Activated naive CD4-positive, alpha-beta T cell treated with anti-CD3 and anti-CD28 coated beads, Interleukin-2, amount 10 ng/mL, durations not matched to agents 7 days and 5 days (primary cell): ENCODE measurements at regions not wholly inside any gene's neighbourhood (a gene's known extent, or its start where the extent isn't known, plus 50 kb on each side); places are given as distances from the start of the nearest gene placed in this dataset.

ENCODE experiments used
- CTCF ChIA-PET: fragments of 350-600 bp; sonication (Branson Sonifier 250); formaldehyde crosslinking; loops from one replicate; lab custom pipeline; 2021; ENCODE audit warnings: antibody characterized with exemption; lab: Charles Lee
- DNase-seq: peaks from one replicate; pipeline ENCODE4 v3.0.0-alpha.2; 2020
- H3K27ac Mint-ChIP-seq: one replicate; pipeline ENCODE4 v1.8.0; 2021; ENCODE audit warnings: mild to moderate bottlenecking, moderate library complexity, mixed read lengths
- H3K27me3 Mint-ChIP-seq: one replicate; pipeline ENCODE4 v1.8.0; 2021; ENCODE audit warnings: mild to moderate bottlenecking, mixed read lengths
- H3K36me3 Mint-ChIP-seq: one replicate; pipeline ENCODE4 v1.8.0; 2021; ENCODE audit warnings: mixed read lengths
- H3K4me1 Mint-ChIP-seq: one replicate; pipeline ENCODE4 v1.8.0; 2021; ENCODE audit warnings: mixed read lengths
- H3K4me3 Mint-ChIP-seq: one replicate; pipeline ENCODE4 v1.8.0; 2021; ENCODE audit warnings: mild to moderate bottlenecking, moderate library complexity, mixed read lengths
- H3K9me3 Mint-ChIP-seq: one replicate; pipeline ENCODE4 v1.8.0; 2021; ENCODE audit warnings: mixed read lengths

DNA sequence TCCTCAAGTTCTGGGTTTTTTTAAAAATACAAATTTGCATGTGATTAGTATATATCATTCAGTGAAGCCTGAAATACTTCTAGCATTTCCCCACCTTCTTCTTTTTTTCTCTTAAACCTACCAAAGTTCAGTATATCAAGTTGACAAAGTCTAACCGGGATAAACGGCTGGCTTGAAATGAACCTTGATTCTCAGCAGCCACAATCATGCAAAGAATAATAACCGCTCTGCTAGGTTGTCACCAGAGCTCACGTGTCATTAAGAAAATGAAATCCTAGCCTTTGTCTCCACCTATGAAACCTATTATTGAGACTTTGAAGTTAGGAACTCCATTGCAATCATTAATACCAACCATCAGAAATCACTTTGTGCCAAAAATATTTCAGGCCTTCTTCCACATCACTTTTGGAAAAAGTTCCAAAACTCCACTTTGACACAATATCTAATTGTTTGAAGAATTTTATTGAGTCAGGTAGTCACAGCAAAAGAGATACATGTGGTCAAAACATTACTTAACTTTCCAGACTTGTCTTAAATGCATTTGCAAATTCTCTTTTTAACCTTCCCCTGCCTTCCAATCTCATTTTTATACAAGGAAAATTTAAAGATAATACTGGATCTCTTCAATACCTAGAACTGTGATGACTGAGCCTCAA is 285.6 kb upstream of the ACVR2A start:
- no peak for DNase-seq
- no peak overlapping the region for H3K4me3 Mint-ChIP-seq
- peak overlapping the region; percentile 55 for H3K27ac Mint-ChIP-seq
- H3K9me3 Mint-ChIP-seq, result peaks cover 3% of the 10 kb centered on the region
- peaks cover 12% of the 10 kb centered on the region for H3K27me3 Mint-ChIP-seq
- peaks cover 7% of the 10 kb centered on the region for H3K4me1 Mint-ChIP-seq
- peaks cover 1% of the 10 kb centered on the region for H3K36me3 Mint-ChIP-seq
- CTCF ChIA-PET, result no interaction called here

DNA sequence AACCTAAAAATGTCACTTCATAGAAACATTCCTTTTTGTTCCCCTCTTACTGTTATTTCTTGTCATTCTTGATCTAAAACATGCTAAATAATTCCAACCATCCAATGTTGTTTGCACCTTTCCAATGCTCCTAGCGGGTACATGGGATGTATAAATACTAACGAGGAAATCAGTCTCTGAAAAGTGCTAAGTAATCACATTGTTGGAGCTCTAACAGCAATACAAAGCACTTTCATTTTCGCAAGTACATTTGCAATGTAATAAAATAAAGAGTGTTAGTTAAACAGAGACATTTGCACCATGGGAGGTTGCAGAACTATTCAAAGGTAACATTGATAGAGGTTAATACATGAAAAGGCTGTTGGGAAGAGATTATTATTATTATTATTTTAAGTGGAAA is 286.2 kb upstream of the ACVR2A start:
- H3K4me1 Mint-ChIP-seq, result peaks cover 7% of the 10 kb centered on the region
- no peak overlapping the region for H3K27ac Mint-ChIP-seq
- peaks cover 3% of the 10 kb centered on the region for H3K9me3 Mint-ChIP-seq
- peaks cover 1% of the 10 kb centered on the region for H3K36me3 Mint-ChIP-seq
- no peak for DNase-seq
- H3K4me3 Mint-ChIP-seq, result no peak overlapping the region
- H3K27me3 Mint-ChIP-seq, result peaks cover 12% of the 10 kb centered on the region
- CTCF ChIA-PET, result no interaction called here

DNA sequence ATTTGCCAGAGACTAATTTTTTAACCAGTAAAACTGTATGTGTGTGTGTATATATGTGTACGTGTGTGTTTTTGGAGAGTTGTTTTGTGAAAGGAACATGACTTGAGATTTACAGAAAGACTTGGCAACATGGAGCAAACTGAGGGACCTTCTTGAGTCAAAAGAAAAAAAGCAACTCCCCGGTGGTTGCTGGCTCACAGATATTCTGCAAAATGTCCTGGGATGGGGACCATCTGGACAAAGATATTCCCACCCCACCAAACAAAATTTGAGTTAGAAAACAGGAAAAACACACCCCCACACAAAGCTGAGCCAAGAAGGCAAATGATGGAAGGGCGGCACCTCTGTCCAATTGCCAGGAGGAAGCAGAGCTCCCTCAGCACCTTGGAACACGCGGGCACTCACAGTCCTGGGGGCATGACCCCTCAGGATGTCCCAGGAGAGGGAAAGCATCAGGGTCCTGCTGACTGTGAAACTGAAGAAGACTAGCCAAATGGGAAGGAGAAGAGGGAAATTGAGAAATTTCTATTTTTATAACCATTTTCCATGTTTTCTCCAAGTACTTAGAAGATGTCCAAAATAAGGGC is 290.2 kb upstream of the ACVR2A start:
- H3K4me1 Mint-ChIP-seq, result peaks cover 7% of the 10 kb centered on the region
- no peak for DNase-seq
- H3K9me3 Mint-ChIP-seq, result peaks cover 4% of the 10 kb centered on the region
- peaks cover 3% of the 10 kb centered on the region for H3K36me3 Mint-ChIP-seq
- H3K27me3 Mint-ChIP-seq, result peaks cover 12% of the 10 kb centered on the region
- CTCF ChIA-PET, result no interaction called here
- H3K4me3 Mint-ChIP-seq, result no peak overlapping the region
- H3K27ac Mint-ChIP-seq, result no peak overlapping the region

DNA sequence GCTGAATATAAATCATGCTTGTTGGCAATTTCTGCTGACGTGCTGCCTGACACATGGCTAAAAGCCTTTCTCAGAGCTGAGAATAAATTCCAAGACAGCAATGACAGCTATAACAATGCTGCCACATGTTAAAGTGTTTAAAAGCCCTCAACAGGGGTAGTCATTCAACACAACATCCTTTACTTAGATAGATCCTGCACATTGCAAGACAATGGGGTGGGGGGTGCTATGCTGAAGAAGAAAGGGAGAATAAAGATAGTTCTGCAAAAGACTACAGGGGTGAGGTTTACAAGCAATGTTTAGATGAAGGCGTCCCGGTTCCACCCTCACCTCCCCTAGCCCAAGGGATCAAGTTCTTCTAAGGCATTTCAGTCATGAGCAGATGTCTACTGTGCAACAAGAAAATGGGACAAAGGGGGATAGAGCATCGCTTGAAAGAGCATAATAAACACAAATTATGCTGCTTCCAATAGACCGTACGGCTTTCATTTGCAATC is 291.0 kb upstream of the ACVR2A start:
- Mint-ChIP-seq H3K9me3 (peaks cover 4% of the 10 kb centered on the region), H3K27ac (no peak overlapping the region), H3K4me3 (no peak overlapping the region), H3K36me3 (peaks cover 3% of the 10 kb centered on the region), H3K27me3 (peaks cover 12% of the 10 kb centered on the region), H3K4me1 (peaks cover 7% of the 10 kb centered on the region)
- no peak for DNase-seq
- CTCF ChIA-PET, result no interaction called here

DNA sequence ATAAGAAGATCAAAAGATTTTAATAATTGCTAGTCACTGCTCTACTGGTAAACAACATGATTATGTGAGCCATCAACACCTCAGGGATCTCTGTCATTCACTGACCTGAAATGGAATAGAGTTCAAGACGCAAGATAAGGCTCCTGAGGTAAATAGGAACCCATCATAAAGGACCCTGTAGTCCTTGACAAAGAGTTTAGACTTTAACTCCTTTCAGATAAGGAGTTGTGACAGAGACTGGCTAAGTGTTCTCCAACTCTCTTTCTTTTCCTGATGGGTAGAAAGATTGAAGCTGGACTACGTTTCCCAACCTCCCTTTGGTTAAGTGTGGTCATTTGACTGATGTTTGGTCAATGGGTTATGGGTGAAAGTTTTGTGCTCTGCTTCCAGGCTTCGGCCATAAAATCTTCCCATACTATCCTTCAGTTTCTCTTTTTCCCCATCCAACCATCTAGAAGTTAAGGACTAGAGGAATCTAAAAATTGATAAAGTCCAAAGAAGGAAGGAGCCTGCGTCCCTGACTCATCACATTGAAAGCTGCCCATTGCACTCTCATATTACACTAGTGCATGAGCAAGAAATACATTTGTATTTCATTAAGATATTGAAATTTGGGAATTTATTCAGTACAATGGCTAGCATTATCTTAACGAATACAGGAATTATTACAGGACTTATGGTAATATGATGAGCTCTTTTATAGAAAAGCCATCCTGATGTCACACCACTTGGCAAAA is 293.7 kb upstream of the ACVR2A start:
- Mint-ChIP-seq H3K4me1 (peaks cover 19% of the 10 kb centered on the region), H3K27me3 (peaks cover 8% of the 10 kb centered on the region), H3K9me3 (peaks cover 2% of the 10 kb centered on the region), H3K27ac (no peak overlapping the region), H3K36me3 (peaks cover 1% of the 10 kb centered on the region), H3K4me3 (no peak overlapping the region)
- CTCF ChIA-PET, result no interaction called here
- DNase-seq, result no peak

DNA sequence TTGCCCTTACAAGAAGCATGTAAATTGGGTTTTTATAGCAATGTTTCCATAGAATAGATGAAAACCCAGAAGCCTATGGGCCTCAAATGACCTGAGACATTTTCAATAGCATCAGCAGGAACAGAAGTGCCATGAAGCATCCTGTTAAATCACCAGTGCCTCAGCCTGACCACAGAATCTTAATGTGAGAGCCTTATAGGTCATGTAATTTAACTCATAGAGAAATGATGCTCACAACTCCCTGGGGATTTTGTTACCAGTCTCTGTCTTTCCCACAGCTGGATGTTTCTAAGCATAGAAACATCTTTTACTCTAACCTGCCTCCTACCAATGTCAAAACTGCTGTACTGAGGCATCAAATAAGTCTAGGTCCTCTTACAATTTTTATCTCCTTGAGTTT is 295.8 kb upstream of the ACVR2A start:
- H3K27ac Mint-ChIP-seq, result no peak overlapping the region

DNA sequence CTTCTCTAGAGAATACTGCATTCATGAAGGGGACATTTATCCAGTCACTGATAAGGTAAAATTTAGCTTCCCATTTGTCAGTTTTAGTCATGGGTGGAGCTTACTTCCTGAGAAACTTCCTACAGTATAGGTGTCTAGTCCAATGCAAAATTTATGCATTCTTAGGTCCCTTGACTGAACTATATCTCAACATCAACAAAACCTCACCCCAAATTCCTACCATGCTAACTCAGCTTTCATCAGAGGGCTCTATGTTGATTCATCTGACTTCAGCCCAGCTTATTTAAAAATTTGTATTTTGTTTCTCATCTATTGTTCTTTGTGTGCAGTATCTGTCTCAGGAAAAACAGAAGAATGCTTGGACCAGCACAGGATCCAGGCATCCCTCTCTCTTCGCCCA is 296.4 kb upstream of the ACVR2A start:
- DNase-seq, result no peak
- Mint-ChIP-seq H3K36me3 (peaks cover 5% of the 10 kb centered on the region), H3K4me3 (no peak overlapping the region), H3K9me3 (peaks cover 5% of the 10 kb centered on the region), H3K27ac (no peak overlapping the region), H3K27me3 (no peaks in the 10 kb centered on the region), H3K4me1 (peaks cover 33% of the 10 kb centered on the region)
- CTCF ChIA-PET, result no interaction called here

More for the DNA sequence above, 295.8 kb upstream of the ACVR2A start:
- H3K9me3 Mint-ChIP-seq, result peaks cover 5% of the 10 kb centered on the region
- DNase-seq, result no peak
- H3K4me1 Mint-ChIP-seq, result peaks cover 33% of the 10 kb centered on the region
- H3K36me3 Mint-ChIP-seq, result peaks cover 5% of the 10 kb centered on the region
- H3K27me3 Mint-ChIP-seq, result no peaks in the 10 kb centered on the region
- CTCF ChIA-PET, result no interaction called here
- no peak overlapping the region for H3K4me3 Mint-ChIP-seq

DNA sequence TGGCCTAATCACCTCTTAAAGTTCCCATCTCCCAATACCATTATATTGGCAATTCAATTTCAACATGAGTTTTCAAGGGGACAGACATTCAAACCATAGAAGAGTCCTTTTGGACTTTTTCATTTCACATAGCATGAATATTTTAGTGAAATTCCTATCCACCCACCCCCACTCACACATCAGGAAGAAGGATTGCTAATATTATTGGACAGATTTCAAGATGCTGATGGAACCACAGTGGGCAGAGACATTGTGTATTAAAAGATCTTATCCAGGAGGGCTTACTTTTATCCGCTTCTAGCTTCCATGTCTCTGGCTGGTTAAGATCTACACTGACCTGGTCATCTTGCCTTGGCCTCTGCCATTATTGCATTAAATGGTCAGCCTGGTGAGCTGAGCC is 297.4 kb upstream of the ACVR2A start:
- no peak for DNase-seq
- CTCF ChIA-PET, result no interaction called here
- no peaks in the 10 kb centered on the region for H3K27me3 Mint-ChIP-seq
- H3K27ac Mint-ChIP-seq, result no peak overlapping the region
- peaks cover 8% of the 10 kb centered on the region for H3K9me3 Mint-ChIP-seq
- no peak overlapping the region for H3K4me3 Mint-ChIP-seq
- H3K36me3 Mint-ChIP-seq, result peaks cover 4% of the 10 kb centered on the region
- H3K4me1 Mint-ChIP-seq, result peaks cover 33% of the 10 kb centered on the region

DNA sequence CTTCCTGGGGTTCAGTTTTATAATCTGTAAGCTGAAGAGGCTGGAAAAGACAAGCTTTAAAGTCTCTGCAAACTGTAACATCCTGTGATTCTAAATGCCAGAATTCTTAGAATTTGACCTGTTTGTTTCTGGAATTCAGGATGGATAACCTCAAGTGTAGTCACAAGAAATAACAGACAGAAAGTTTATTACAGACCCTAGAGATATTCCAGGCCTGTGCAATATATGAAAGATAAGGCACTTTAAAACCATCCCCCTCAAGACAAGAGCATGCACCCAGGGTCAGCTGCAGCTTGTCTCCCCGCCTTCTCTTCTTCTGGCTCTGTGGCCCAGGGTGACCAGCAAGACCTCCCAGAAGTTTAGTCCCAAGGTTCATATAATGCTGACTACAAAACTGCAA is 298.7 kb upstream of the ACVR2A start:
- CTCF ChIA-PET, result no interaction called here
- Mint-ChIP-seq H3K27me3 (no peaks in the 10 kb centered on the region), H3K4me3 (no peak overlapping the region), H3K9me3 (peaks cover 9% of the 10 kb centered on the region), H3K27ac (no peak overlapping the region), H3K36me3 (peaks cover 4% of the 10 kb centered on the region), H3K4me1 (peaks cover 38% of the 10 kb centered on the region)
- DNase-seq, result no peak

DNA sequence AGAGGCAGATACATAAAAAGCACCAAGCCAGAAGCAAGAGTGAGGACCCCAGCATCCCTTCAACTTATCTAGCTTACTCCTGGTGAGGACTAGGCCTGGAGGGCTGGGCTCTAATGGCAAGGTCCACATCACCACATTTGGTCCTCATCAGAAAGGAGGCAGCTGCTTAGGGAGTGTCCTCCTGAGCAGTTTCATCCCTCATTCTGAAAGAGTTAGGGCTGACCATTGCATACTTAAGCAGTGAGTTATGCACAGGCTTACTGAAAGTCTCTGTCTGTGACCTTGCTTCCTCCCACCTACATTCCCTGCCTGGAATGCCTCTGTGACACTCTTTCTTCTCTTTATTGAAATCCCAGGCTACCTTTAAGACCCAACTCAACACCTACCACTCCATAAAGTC is 301.8 kb upstream of the ACVR2A start:
- DNase-seq, result no peak
- peaks cover 4% of the 10 kb centered on the region for H3K36me3 Mint-ChIP-seq
- H3K4me3 Mint-ChIP-seq, result no peak overlapping the region
- H3K9me3 Mint-ChIP-seq, result peaks cover 8% of the 10 kb centered on the region
- H3K4me1 Mint-ChIP-seq, result peaks cover 31% of the 10 kb centered on the region
- peak overlapping the region; percentile 50 for H3K27ac Mint-ChIP-seq
- CTCF ChIA-PET, result no interaction called here
- no peaks in the 10 kb centered on the region for H3K27me3 Mint-ChIP-seq

DNA sequence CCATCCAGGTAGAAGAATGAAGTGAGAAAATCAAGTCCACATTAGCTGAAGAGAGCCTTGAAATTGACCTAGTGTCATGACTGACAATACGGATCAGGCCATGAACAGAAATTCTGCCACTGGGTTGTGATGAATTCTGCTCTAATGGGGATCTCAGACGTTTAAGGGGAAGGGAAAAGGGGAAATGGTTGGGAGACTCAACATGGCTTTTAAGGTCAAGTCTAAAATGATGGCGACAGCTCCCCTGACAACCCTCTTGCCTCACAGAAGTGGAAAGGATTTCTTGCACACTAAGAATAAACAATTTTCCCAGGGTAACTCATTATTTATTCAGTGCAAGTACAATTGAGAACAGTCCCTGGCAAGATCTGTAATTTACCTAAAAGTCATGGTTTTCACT is 302.5 kb upstream of the ACVR2A start:
- CTCF ChIA-PET, result no interaction called here
- Mint-ChIP-seq H3K4me1 (peaks cover 28% of the 10 kb centered on the region), H3K27ac (no peak overlapping the region), H3K27me3 (no peaks in the 10 kb centered on the region), H3K36me3 (peaks cover 4% of the 10 kb centered on the region), H3K9me3 (peaks cover 8% of the 10 kb centered on the region), H3K4me3 (no peak overlapping the region)
- no peak for DNase-seq

DNA sequence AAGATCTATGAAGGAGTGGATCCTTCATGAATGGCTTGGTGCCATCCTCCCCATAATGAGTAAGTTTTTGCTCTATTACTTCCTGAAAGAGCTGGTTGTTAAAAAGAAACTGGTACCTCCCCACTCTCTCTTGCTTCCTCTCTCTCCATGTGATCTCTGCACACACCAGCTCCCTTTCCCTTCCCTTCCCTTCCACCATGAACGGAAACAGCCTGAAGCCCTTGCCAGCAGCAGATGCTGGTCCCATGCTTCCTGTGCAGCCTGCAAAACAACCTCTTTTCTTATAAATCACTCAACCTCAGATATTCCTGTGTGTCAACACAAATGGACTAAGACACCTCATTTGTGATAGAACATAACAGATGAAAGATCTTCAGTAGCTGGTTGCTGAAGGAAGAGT is 303.5 kb upstream of the ACVR2A start:
- no peak for DNase-seq
- Mint-ChIP-seq H3K27ac (no peak overlapping the region), H3K4me3 (no peak overlapping the region), H3K4me1 (peaks cover 21% of the 10 kb centered on the region), H3K27me3 (no peaks in the 10 kb centered on the region), H3K36me3 (peaks cover 4% of the 10 kb centered on the region), H3K9me3 (peaks cover 8% of the 10 kb centered on the region)
- CTCF ChIA-PET, result no interaction called here

DNA sequence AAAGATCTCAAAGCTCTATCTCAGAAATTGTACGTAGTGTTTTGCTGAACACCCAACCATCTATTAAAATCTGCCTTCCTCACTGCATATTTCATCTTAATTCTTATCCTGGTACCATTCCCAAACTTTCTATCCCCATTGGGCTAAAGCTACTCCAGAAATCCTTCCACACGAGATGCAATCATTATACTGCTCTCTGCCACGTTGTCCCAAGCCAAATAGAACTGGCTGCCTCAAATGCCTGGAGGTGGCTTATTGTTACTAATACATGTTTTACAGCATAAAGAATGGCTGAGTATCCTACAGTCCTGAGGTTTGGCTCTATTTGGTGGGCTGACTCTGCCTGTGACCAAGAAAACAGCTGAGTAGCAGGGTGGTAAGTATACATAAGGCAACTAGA is 306.0 kb upstream of the ACVR2A start:
- Mint-ChIP-seq H3K27ac (no peak overlapping the region), H3K27me3 (no peaks in the 10 kb centered on the region), H3K36me3 (no peaks in the 10 kb centered on the region), H3K4me1 (peaks cover 5% of the 10 kb centered on the region), H3K4me3 (no peak overlapping the region), H3K9me3 (peaks cover 4% of the 10 kb centered on the region)
- no peak for DNase-seq
- CTCF ChIA-PET, result no interaction called here

DNA sequence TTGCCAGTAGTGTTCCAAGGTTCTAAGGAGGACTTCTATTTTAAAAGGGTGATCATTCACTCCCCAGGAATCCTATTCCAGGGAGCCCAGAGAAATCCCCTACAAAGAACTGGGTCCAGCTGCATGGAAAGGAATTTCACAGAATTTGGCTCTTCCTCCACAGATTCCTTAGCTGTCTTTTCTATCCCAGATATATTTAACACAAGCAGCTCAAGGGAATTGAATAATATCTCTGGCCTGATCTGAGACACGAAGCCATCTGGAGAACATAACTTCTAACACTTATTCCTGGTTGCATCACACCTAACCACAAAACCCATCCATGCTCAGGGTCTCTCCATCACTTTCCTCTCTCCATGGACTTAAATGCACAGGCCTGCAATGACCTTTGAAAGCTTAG is 306.7 kb upstream of the ACVR2A start:
- Mint-ChIP-seq H3K9me3 (peaks cover 4% of the 10 kb centered on the region), H3K27me3 (no peaks in the 10 kb centered on the region), H3K27ac (no peak overlapping the region), H3K4me3 (no peak overlapping the region), H3K36me3 (no peaks in the 10 kb centered on the region), H3K4me1 (peaks cover 5% of the 10 kb centered on the region)
- no peak for DNase-seq
- CTCF ChIA-PET, result no interaction called here

DNA sequence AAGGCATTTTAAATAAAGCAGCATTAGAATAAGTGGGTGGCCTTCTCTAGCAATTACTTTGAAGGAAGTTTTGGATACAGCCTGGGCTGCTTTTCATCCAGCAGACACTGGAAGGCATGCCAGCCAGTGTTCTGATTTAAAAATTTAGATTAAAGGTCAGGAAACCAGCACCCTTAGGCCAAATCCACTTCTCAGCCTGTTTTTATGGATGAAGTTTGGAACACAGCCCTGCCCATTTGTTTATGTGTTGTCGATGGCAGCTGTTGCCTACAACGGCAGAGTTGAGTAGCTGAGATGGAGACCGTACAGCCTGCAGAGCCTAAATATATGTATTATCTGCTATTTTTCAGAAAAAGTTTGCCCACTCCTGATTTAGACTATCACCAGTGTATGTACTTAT is 313.6 kb upstream of the ACVR2A start:
- no peak overlapping the region for H3K27ac Mint-ChIP-seq
- peaks cover 5% of the 10 kb centered on the region for H3K4me1 Mint-ChIP-seq
- no peaks in the 10 kb centered on the region for H3K27me3 Mint-ChIP-seq
- no peaks in the 10 kb centered on the region for H3K36me3 Mint-ChIP-seq
- DNase-seq, result no peak
- CTCF ChIA-PET, result no interaction called here
- H3K9me3 Mint-ChIP-seq, result no peaks in the 10 kb centered on the region
- H3K4me3 Mint-ChIP-seq, result no peak overlapping the region
